Stimulated activated naive B cell treated with anti-CD40 and anti-IgM and Interleukin-4, amounts not matched to agents 10 μg/mL and 1 μg/mL and 100 μg/mL, for 72 hours (primary cell): ENCODE measurements at regions not wholly inside any gene's neighbourhood (a gene's known extent, or its start where the extent isn't known, plus 50 kb on each side); places are given as distances from the start of the nearest gene placed in this dataset.

Source experiments
- ATAC-seq, 2 donors: fragments of 150-1000 bp; cut with Tn5 transposase; replicated peaks; 2 replicates each; pipeline ENCODE4 v1.10.0; 2021; ENCODE audit warnings: moderate library complexity in 1 of 2
- DNase-seq: peaks from one replicate; pipeline ENCODE4 v3.0.0; 2021
- H3K27ac Mint-ChIP-seq: one replicate; pipeline ENCODE4 v1.8.0; 2022; ENCODE audit warnings: mild to moderate bottlenecking, mixed read lengths
- H3K27me3 Mint-ChIP-seq, 2 donors: one replicate each; pipeline ENCODE4 v1.8.0; 2022; ENCODE audit warnings: mixed read lengths in 2 of 2
- H3K36me3 Mint-ChIP-seq, 2 donors: one replicate each; pipeline ENCODE4 v1.8.0; 2022; ENCODE audit warnings: mixed read lengths in 2 of 2, mild to moderate bottlenecking in 1 of 2
- H3K4me1 Mint-ChIP-seq, 2 donors: one replicate each; pipeline ENCODE4 v1.8.0; 2022; ENCODE audit warnings: mixed read lengths in 2 of 2, mild to moderate bottlenecking in 1 of 2
- H3K4me3 Mint-ChIP-seq, 2 donors: one replicate each; pipeline ENCODE4 v1.8.0; 2022; ENCODE audit warnings: mild to moderate bottlenecking in 2 of 2, mixed read lengths in 2 of 2, moderate library complexity in 1 of 2
- H3K9me3 Mint-ChIP-seq, 2 donors: one replicate each; pipeline ENCODE4 v1.8.0; 2022; ENCODE audit warnings: mixed read lengths in 2 of 2, mild to moderate bottlenecking in 1 of 2

- no peak overlapping the region for H3K27ac Mint-ChIP-seq
- DNase-seq (no peak), ATAC-seq (no peak)
- no peaks in the 10 kb centered on the region for H3K9me3 Mint-ChIP-seq
- H3K4me1 Mint-ChIP-seq, result no peaks in the 10 kb centered on the region
- no peak overlapping the region for H3K4me3 Mint-ChIP-seq
- H3K36me3 Mint-ChIP-seq, result no peaks in the 10 kb centered on the region
- H3K27me3 Mint-ChIP-seq, result peaks cover 13 to 14% of the 10 kb centered on the region in 2 donors
Observed at GRCh38 chr18:47547539-47548202, 296.2 kb upstream of the SKOR2 start.

GRCh38 chr18:47545613-47546012, 294.2 kb upstream of the SKOR2 start:
- Mint-ChIP-seq H3K9me3 (no peaks in the 10 kb centered on the region), H3K4me3 (no peak overlapping the region), H3K36me3 (no peaks in the 10 kb centered on the region), H3K27me3 (peaks cover 17 to 31% of the 10 kb centered on the region in 2 donors), H3K27ac (no peak overlapping the region), H3K4me1 (no peaks in the 10 kb centered on the region)
- no peak for DNase-seq
- ATAC-seq, result no peak

GRCh38 chr18:47543080-47543479, 291.6 kb upstream of the SKOR2 start:
- Mint-ChIP-seq H3K4me3 (no peak overlapping the region), H3K27ac (no peak overlapping the region), H3K4me1 (no peaks in the 10 kb centered on the region), H3K9me3 (peaks cover 0 to 1% of the 10 kb centered on the region in 2 donors), H3K36me3 (no peaks in the 10 kb centered on the region), H3K27me3 (peaks cover 17 to 31% of the 10 kb centered on the region in 2 donors)
- ATAC-seq (no peak), DNase-seq (no peak)

GRCh38 chr18:47542551-47542950, 291.1 kb upstream of the SKOR2 start:
- H3K4me1 Mint-ChIP-seq, result no peaks in the 10 kb centered on the region
- ATAC-seq (no peak), DNase-seq (no peak)
- H3K27ac Mint-ChIP-seq, result no peak overlapping the region
- no peak overlapping the region for H3K4me3 Mint-ChIP-seq
- no peaks in the 10 kb centered on the region for H3K36me3 Mint-ChIP-seq
- peaks cover 0 to 1% of the 10 kb centered on the region in 2 donors for H3K9me3 Mint-ChIP-seq
- peaks cover 17 to 28% of the 10 kb centered on the region in 2 donors for H3K27me3 Mint-ChIP-seq

GRCh38 chr18:47531717-47532116, 280.3 kb upstream of the SKOR2 start:
- ATAC-seq (no peak), DNase-seq (no peak)
- H3K4me3 Mint-ChIP-seq, result no peak overlapping the region
- H3K9me3 Mint-ChIP-seq, result no peaks in the 10 kb centered on the region
- H3K27ac Mint-ChIP-seq, result no peak overlapping the region
- H3K4me1 Mint-ChIP-seq, result no peaks in the 10 kb centered on the region
- no peaks in the 10 kb centered on the region for H3K36me3 Mint-ChIP-seq
- H3K27me3 Mint-ChIP-seq, result peaks cover 24 to 36% of the 10 kb centered on the region in 2 donors

- H3K36me3 Mint-ChIP-seq, result no peaks in the 10 kb centered on the region
- H3K4me1 Mint-ChIP-seq, result no peaks in the 10 kb centered on the region
- ATAC-seq, result no peak
- H3K9me3 Mint-ChIP-seq, result no peaks in the 10 kb centered on the region
- peaks cover 24 to 37% of the 10 kb centered on the region in 2 donors for H3K27me3 Mint-ChIP-seq
- H3K4me3 Mint-ChIP-seq, result no peak overlapping the region
- DNase-seq, result no peak
- H3K27ac Mint-ChIP-seq, result no peak overlapping the region
Observed at GRCh38 chr18:47530695-47531094, 279.2 kb upstream of the SKOR2 start.

- ATAC-seq, result no peak
- no peak for DNase-seq
- Mint-ChIP-seq H3K9me3 (peaks cover 2 to 4% of the 10 kb centered on the region in 2 donors), H3K4me3 (no peak overlapping the region), H3K27me3 (peaks cover 38 to 52% of the 10 kb centered on the region in 2 donors), H3K4me1 (no peaks in the 10 kb centered on the region), H3K27ac (no peak overlapping the region), H3K36me3 (no peaks in the 10 kb centered on the region)
Observed at GRCh38 chr18:47528343-47528742, 276.9 kb upstream of the SKOR2 start.

GRCh38 chr18:47526147-47526546, 274.7 kb upstream of the SKOR2 start:
- Mint-ChIP-seq H3K27me3 (peaks cover 28 to 38% of the 10 kb centered on the region in 2 donors), H3K4me3 (no peak overlapping the region), H3K36me3 (no peaks in the 10 kb centered on the region), H3K9me3 (peaks cover 2 to 4% of the 10 kb centered on the region in 2 donors), H3K27ac (no peak overlapping the region), H3K4me1 (no peaks in the 10 kb centered on the region)
- DNase-seq, result no peak
- ATAC-seq, result no peak

GRCh38 chr18:47522359-47522758, 270.9 kb upstream of the SKOR2 start:
- Mint-ChIP-seq H3K4me1 (no peaks in the 10 kb centered on the region), H3K4me3 (no peak overlapping the region), H3K36me3 (no peaks in the 10 kb centered on the region), H3K27me3 (peaks cover 20 to 22% of the 10 kb centered on the region in 2 donors), H3K9me3 (peaks cover 2 to 4% of the 10 kb centered on the region in 2 donors), H3K27ac (no peak overlapping the region)
- ATAC-seq (no peak), DNase-seq (no peak)

GRCh38 chr18:47520263-47520662, 268.8 kb upstream of the SKOR2 start:
- Mint-ChIP-seq H3K27me3 (peaks cover 10 to 14% of the 10 kb centered on the region in 2 donors), H3K4me3 (no peak overlapping the region), H3K4me1 (no peaks in the 10 kb centered on the region), H3K27ac (no peak overlapping the region), H3K36me3 (no peaks in the 10 kb centered on the region), H3K9me3 (peaks cover 2 to 4% of the 10 kb centered on the region in 2 donors)
- ATAC-seq (no peak), DNase-seq (no peak)

GRCh38 chr18:47519706-47520105, 268.2 kb upstream of the SKOR2 start:
- Mint-ChIP-seq H3K4me3 (no peak overlapping the region), H3K36me3 (no peaks in the 10 kb centered on the region), H3K27ac (no peak overlapping the region), H3K9me3 (peaks cover 2 to 4% of the 10 kb centered on the region in 2 donors), H3K4me1 (no peaks in the 10 kb centered on the region), H3K27me3 (peaks cover 7 to 12% of the 10 kb centered on the region in 2 donors)
- no peak for DNase-seq
- no peak for ATAC-seq

- DNase-seq, result no peak
- H3K27ac Mint-ChIP-seq, result no peak overlapping the region
- no peak overlapping the region for H3K4me3 Mint-ChIP-seq
- no peaks in the 10 kb centered on the region for H3K36me3 Mint-ChIP-seq
- H3K27me3 Mint-ChIP-seq, result peaks cover 4 to 10% of the 10 kb centered on the region in 2 donors
- H3K4me1 Mint-ChIP-seq, result no peaks in the 10 kb centered on the region
- peaks cover 2 to 4% of the 10 kb centered on the region in 2 donors for H3K9me3 Mint-ChIP-seq
- ATAC-seq, result no peak
Observed at GRCh38 chr18:47519277-47519676, 267.8 kb upstream of the SKOR2 start.

GRCh38 chr18:47513614-47514013, 262.2 kb upstream of the SKOR2 start:
- ATAC-seq (no peak), DNase-seq (no peak)
- peaks cover 0 to 2% of the 10 kb centered on the region in 2 donors for H3K4me1 Mint-ChIP-seq
- H3K27ac Mint-ChIP-seq, result no peak overlapping the region
- H3K36me3 Mint-ChIP-seq, result no peaks in the 10 kb centered on the region
- H3K9me3 Mint-ChIP-seq, result no peaks in the 10 kb centered on the region
- H3K4me3 Mint-ChIP-seq, result no peak overlapping the region
- H3K27me3 Mint-ChIP-seq, result peaks cover 13 to 27% of the 10 kb centered on the region in 2 donors

GRCh38 chr18:47512726-47513435, 261.4 kb upstream of the SKOR2 start:
- H3K9me3 Mint-ChIP-seq, result no peaks in the 10 kb centered on the region
- no peak overlapping the region for H3K4me3 Mint-ChIP-seq
- H3K36me3 Mint-ChIP-seq, result no peaks in the 10 kb centered on the region
- DNase-seq (no peak), ATAC-seq (no peak)
- H3K27me3 Mint-ChIP-seq, result peaks cover 13 to 27% of the 10 kb centered on the region in 2 donors
- no peak overlapping the region for H3K27ac Mint-ChIP-seq
- H3K4me1 Mint-ChIP-seq, result peaks cover 0 to 4% of the 10 kb centered on the region in 2 donors

GRCh38 chr18:47512056-47512455, 260.6 kb upstream of the SKOR2 start:
- Mint-ChIP-seq H3K4me3 (no peak overlapping the region), H3K27ac (no peak overlapping the region), H3K36me3 (no peaks in the 10 kb centered on the region), H3K27me3 (peaks cover 13 to 27% of the 10 kb centered on the region in 2 donors), H3K9me3 (no peaks in the 10 kb centered on the region), H3K4me1 (peaks cover 0 to 4% of the 10 kb centered on the region in 2 donors)
- no peak for DNase-seq
- ATAC-seq, result no peak
